NCI-H2081 (cell line): ENCODE measurements at regions not wholly inside any gene's neighbourhood (a gene's known extent, or its start where the extent isn't known, plus 50 kb on each side); places are given as distances from the start of the nearest gene placed in this dataset.
"Not testable (repeated sequence)": the region's sequence is repeated elsewhere in the genome, so short reads cannot be mapped to it uniquely, and the experiment has no call there.

Experiments used
- DNase-seq, 2 experiments: peaks; one replicate each; lab custom pipeline; 2025; lab: John Stamatoyannopoulos, UW

- DNase-seq = no peak
Observed at GRCh38 chr1:34369701-34370455, 193.2 kb downstream of the C1orf94 start.

- no peak for DNase-seq
Observed at GRCh38 chr1:34370748-34371147, 194.0 kb downstream of the C1orf94 start.

- not testable (repeated sequence) for DNase-seq
Observed at GRCh38 chr1:34371179-34371578, 194.5 kb downstream of the C1orf94 start.

GRCh38 chr1:34371829-34372532 is 195.3 kb downstream of the C1orf94 start:
- no peak for DNase-seq

GRCh38 chr1:34372891-34373290 is 196.2 kb downstream of the C1orf94 start:
- no peak for DNase-seq

- no peak for DNase-seq
Observed at GRCh38 chr1:34373912-34374311, 197.2 kb downstream of the C1orf94 start.

- DNase-seq = no peak
Observed at GRCh38 chr1:34376531-34376930, 199.8 kb downstream of the C1orf94 start.

- peak in 1 of 2 experiments; percentile 30 for DNase-seq
Observed at GRCh38 chr1:34378968-34379856, 202.5 kb downstream of the C1orf94 start.

- no peak for DNase-seq
Observed at GRCh38 chr1:34379911-34380310, 203.2 kb downstream of the C1orf94 start.

GRCh38 chr1:34380526-34381124 is 203.9 kb downstream of the C1orf94 start:
- no peak for DNase-seq

GRCh38 chr1:34389974-34390373 is 213.3 kb downstream of the C1orf94 start:
- no peak for DNase-seq

GRCh38 chr1:34396042-34396441 is 219.3 kb downstream of the C1orf94 start:
- DNase-seq = no peak

GRCh38 chr1:34398241-34398915 is 221.7 kb downstream of the C1orf94 start:
- DNase-seq = no peak

GRCh38 chr1:34398916-34399275 is 222.2 kb downstream of the C1orf94 start:
- DNase-seq = no peak

- no peak for DNase-seq
Observed at GRCh38 chr1:34400675-34401074, 224.0 kb downstream of the C1orf94 start.

- no peak for DNase-seq
Observed at GRCh38 chr1:34403156-34403555, 226.4 kb downstream of the C1orf94 start.

- no peak for DNase-seq
Observed at GRCh38 chr1:34404804-34405203, 228.1 kb downstream of the C1orf94 start.

GRCh38 chr1:34405266-34405959 is 228.7 kb downstream of the C1orf94 start:
- no peak for DNase-seq

GRCh38 chr1:34406377-34406776 is 229.7 kb downstream of the C1orf94 start:
- peak in 1 of 2 experiments; percentile 32 for DNase-seq

- no peak for DNase-seq
Observed at GRCh38 chr1:34406833-34407539, 230.3 kb downstream of the C1orf94 start.
